Tibial nerve (tissue), 4 donors: ENCODE measurements at regions not wholly inside any gene's neighbourhood (a gene's known extent, or its start where the extent isn't known, plus 50 kb on each side); places are given as distances from the start of the nearest gene placed in this dataset.

ENCODE experiments used
- EP300 ChIP-seq, 2 donors: sonication (generic); formaldehyde crosslinking; IDR thresholded peaks; one replicate each; pipeline ENCODE4 v1.6.1; 2017; ENCODE audit warnings: antibody characterized with exemption in 2 of 2, mild to moderate bottlenecking in 1 of 2
- POLR2A ChIP-seq, 2 donors: fragments of 450-650 bp; IDR thresholded peaks; one replicate each; pipeline ENCODE4 v1.6.1; 2017; ENCODE audit warnings: antibody characterized with exemption in 2 of 2, mild to moderate bottlenecking in 2 of 2, moderate library complexity in 2 of 2
- TF ChIP-seq, protein P1 (sequence below), 5 experiments: fragments of 200-600 bp in 3 of 5; fragments of 450-650 bp in 2 of 5; sonication (generic) in 3 of 5; IDR thresholded peaks; one replicate each; pipeline ENCODE4 v1.5.1; 2016 to 2019; ENCODE audit warnings: antibody characterized with exemption in 5 of 5, mild to moderate bottlenecking in 3 of 5, moderate library complexity in 2 of 5

DNA sequence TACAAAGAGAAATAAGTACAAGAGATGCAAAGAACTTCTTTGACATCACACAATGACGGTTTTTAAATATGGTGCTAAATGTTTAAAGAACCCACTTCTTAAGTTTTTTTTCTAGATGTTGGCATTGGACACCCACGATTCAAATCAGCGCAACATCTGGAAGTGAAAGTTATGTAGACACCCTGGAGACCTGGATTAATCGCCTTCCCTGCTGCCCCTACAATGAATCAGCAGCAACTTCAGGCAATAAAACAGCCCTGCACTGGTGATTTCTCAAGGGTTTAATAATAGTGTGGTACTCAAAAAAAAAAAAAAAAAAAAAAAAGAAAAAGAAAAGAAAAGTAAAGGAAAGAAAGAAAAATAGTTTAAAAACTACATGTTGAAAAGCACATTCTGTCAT lies 248.3 kb downstream of the NUF2 start:
- TF ChIP-seq, protein P1, sequence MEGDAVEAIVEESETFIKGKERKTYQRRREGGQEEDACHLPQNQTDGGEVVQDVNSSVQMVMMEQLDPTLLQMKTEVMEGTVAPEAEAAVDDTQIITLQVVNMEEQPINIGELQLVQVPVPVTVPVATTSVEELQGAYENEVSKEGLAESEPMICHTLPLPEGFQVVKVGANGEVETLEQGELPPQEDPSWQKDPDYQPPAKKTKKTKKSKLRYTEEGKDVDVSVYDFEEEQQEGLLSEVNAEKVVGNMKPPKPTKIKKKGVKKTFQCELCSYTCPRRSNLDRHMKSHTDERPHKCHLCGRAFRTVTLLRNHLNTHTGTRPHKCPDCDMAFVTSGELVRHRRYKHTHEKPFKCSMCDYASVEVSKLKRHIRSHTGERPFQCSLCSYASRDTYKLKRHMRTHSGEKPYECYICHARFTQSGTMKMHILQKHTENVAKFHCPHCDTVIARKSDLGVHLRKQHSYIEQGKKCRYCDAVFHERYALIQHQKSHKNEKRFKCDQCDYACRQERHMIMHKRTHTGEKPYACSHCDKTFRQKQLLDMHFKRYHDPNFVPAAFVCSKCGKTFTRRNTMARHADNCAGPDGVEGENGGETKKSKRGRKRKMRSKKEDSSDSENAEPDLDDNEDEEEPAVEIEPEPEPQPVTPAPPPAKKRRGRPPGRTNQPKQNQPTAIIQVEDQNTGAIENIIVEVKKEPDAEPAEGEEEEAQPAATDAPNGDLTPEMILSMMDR (IDR thresholded peaks at IDR 0.05) = no peak
- TF ChIP-seq POLR2A (IDR thresholded peaks at IDR 0.05) (no peak), EP300 (IDR thresholded peaks at IDR 0.05) (no peak)
